ENCODE measurements at regions not wholly inside any gene's neighbourhood (a gene's known extent, or its start where the extent isn't known, plus 50 kb on each side); places are given as distances from the start of the nearest gene placed in this dataset.

DNA sequence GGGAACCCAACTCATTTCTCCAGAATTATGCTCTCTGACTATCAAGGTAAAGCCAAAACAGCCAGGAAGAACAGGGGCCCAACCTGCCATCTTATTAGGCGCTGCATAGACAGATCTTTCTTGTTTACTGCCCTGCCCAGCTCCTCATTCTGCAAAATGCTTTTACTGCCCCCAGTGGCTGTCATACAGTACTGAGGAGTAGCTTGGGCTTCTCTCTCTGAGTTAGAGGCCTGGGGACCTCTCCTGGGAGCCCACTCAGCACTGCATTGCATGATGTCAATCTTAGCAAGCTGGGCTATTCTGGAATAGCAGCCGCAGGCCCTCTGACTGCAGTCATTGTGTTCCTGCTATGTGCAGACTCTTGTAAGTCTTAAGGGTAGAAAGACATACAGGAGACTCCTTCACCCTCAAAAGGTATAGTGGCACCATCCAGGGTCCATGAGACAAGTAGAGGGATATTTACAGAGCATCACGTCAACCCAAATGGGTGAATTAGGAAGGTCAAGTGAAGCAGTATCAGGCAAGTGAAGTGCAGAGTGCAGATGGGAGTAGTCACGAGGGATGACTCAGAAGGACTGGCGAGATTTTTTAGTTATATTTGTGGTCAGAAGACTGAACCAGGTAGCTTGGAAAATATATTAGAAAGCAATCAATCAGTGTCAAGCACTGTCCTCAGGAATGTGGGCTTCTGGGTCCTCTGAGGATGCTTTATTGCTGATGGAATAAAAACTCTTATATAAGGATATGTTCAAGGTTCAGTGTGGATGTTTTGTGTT lies 294.1 kb upstream of the SFRP2 start:
- Histone ChIP-seq H4K91ac (ENCODE audit: insufficient read length, low read depth, low read length) (no peak overlapping the region), H2BK15ac (ENCODE audit: low read depth, low read length) (no peak overlapping the region), H3K18ac (ENCODE audit: insufficient read length, low read depth, low read length) (no peak overlapping the region), H3K27ac (ENCODE audit: insufficient read length, low read depth, low read length) (no peak overlapping the region), H3K4ac (ENCODE audit: low read depth, low read length) (no peak overlapping the region), H2BK20ac (ENCODE audit: low read depth, low read length, poor library complexity, severe bottlenecking) (no peak overlapping the region), H3K9ac (ENCODE audit: extremely low read depth, insufficient read length, low read length) (no peak overlapping the region), H4K8ac (replicated peaks; ENCODE audit: insufficient read length, low read depth, low read length) (no peak overlapping the region), H3K27me3 (ENCODE audit: insufficient read depth, low read length) (no peaks in the 10 kb centered on the region), H3K79me1 (ENCODE audit: insufficient read depth, low read depth, low read length, poor library complexity, severe bottlenecking) (no peaks in the 10 kb centered on the region), H3K4me2 (ENCODE audit: insufficient read depth, insufficient read length, low read length) (no peak overlapping the region), H2AK5ac (ENCODE audit: insufficient read length, low read length) (no peak overlapping the region), H3T11ph (ENCODE audit: low read length) (no peak overlapping the region), H3K9me3 (ENCODE audit: control insufficient read depth, low read depth, low read length) (no peaks in the 10 kb centered on the region), H2BK120ac (ENCODE audit: low read depth, low read length, poor library complexity, severe bottlenecking) (no peak overlapping the region), H4K20me1 (ENCODE audit: control insufficient read depth, insufficient read depth, insufficient read length) (no peaks in the 10 kb centered on the region), H2BK5ac (ENCODE audit: insufficient read length, low read length) (no peak overlapping the region), H3K14ac (ENCODE audit: insufficient read depth, low read length) (no peak overlapping the region), H2BK12ac (ENCODE audit: insufficient read length, low read depth, low read length) (no peak overlapping the region), H4K5ac (ENCODE audit: insufficient read length, low read depth, low read length) (no peak overlapping the region), H3K56ac (ENCODE audit: insufficient read length, low read depth, low read length) (no peak overlapping the region), H3K79me2 (ENCODE audit: insufficient read depth, low read length) (no peaks in the 10 kb centered on the region), H3K4me1 (ENCODE audit: insufficient read depth, low read length) (no peaks in the 10 kb centered on the region), H3K23me2 (ENCODE audit: insufficient read length, low read depth, low read length, poor library complexity, severe bottlenecking) (no peaks in the 10 kb centered on the region), H3K23ac (ENCODE audit: insufficient read length, low read depth, low read length) (no peak overlapping the region), H2AFZ (ENCODE audit: low read length) (no peak overlapping the region)
- H3K27ac Mint-ChIP-seq = no peak overlapping the region
- no peaks in the 10 kb centered on the region for H3K9me3 Mint-ChIP-seq
- H3K4me3 Mint-ChIP-seq = no peak overlapping the region
- no peaks in the 10 kb centered on the region for H3K36me3 Mint-ChIP-seq (ENCODE audit: insufficient read depth in 1 of 3, low read depth in 3 of 3)
- peak; percentile 80 for DNase-seq
- TF ChIP-seq, protein P1, sequence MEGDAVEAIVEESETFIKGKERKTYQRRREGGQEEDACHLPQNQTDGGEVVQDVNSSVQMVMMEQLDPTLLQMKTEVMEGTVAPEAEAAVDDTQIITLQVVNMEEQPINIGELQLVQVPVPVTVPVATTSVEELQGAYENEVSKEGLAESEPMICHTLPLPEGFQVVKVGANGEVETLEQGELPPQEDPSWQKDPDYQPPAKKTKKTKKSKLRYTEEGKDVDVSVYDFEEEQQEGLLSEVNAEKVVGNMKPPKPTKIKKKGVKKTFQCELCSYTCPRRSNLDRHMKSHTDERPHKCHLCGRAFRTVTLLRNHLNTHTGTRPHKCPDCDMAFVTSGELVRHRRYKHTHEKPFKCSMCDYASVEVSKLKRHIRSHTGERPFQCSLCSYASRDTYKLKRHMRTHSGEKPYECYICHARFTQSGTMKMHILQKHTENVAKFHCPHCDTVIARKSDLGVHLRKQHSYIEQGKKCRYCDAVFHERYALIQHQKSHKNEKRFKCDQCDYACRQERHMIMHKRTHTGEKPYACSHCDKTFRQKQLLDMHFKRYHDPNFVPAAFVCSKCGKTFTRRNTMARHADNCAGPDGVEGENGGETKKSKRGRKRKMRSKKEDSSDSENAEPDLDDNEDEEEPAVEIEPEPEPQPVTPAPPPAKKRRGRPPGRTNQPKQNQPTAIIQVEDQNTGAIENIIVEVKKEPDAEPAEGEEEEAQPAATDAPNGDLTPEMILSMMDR (conservative IDR thresholded peaks at IDR 0.05) = peak; percentile 79
- WGBS (ENCODE audit: extremely low coverage, insufficient read length, low lambda C conversion rate) = no CpG with 5 or more reads among the region's 5 CpGs
- H3K4me1 Mint-ChIP-seq = peaks cover 5 to 6% of the 10 kb centered on the region in 2 experiments; a peak in 3 of 4 replicates
- no peaks in the 10 kb centered on the region for H3K27me3 Mint-ChIP-seq (ENCODE audit: low read depth)

Data from H9 (cell line).